NCI-H1436 treated with DMSO at 0.1 percent for 48 hours (cell line): ENCODE measurements at regions not wholly inside any gene's neighbourhood (a gene's known extent, or its start where the extent isn't known, plus 50 kb on each side); places are given as distances from the start of the nearest gene placed in this dataset.

Experiments used
- DNase-seq: peaks from one replicate; lab custom pipeline; 2025; lab: John Stamatoyannopoulos, UW

- no peak for DNase-seq
Measured at GRCh38 chr13:97797553-97797952, 155.9 kb upstream of the IPO5 start.

- DNase-seq, result no peak
Measured at GRCh38 chr13:97798171-97798821, 155.2 kb upstream of the IPO5 start.

- DNase-seq, result no peak
Measured at GRCh38 chr13:97798836-97799235, 154.6 kb upstream of the IPO5 start.

GRCh38 chr13:97802213-97802612, 151.3 kb upstream of the IPO5 start:
- DNase-seq, result no peak

- no peak for DNase-seq
Measured at GRCh38 chr13:97809576-97809975, 143.9 kb upstream of the IPO5 start.

GRCh38 chr13:97810152-97810551, 143.3 kb upstream of the IPO5 start:
- no peak for DNase-seq

GRCh38 chr13:97822377-97822776, 131.1 kb upstream of the IPO5 start:
- DNase-seq, result no peak

- DNase-seq, result no peak
Measured at GRCh38 chr13:97826421-97827012, 127.0 kb upstream of the IPO5 start.

GRCh38 chr13:97834250-97834649, 119.2 kb upstream of the IPO5 start:
- DNase-seq, result no peak

- DNase-seq, result no peak
Measured at GRCh38 chr13:97843189-97843588, 110.3 kb upstream of the IPO5 start.

- DNase-seq, result no peak
Measured at GRCh38 chr13:97844151-97844550, 109.3 kb upstream of the IPO5 start.

- no peak for DNase-seq
Measured at GRCh38 chr13:97848886-97849285, 104.6 kb upstream of the IPO5 start.

GRCh38 chr13:97849305-97849704, 104.2 kb upstream of the IPO5 start:
- no peak for DNase-seq

- no peak for DNase-seq
Measured at GRCh38 chr13:97851269-97851668, 102.2 kb upstream of the IPO5 start.

GRCh38 chr13:97852181-97852874, 101.1 kb upstream of the IPO5 start:
- DNase-seq, result no peak

GRCh38 chr13:97853550-97853949, 99.9 kb upstream of the IPO5 start:
- DNase-seq, result no peak

GRCh38 chr13:97855570-97856303, 97.7 kb upstream of the IPO5 start:
- peak; percentile 37 for DNase-seq

GRCh38 chr13:97856304-97856675, 97.2 kb upstream of the IPO5 start:
- no peak for DNase-seq

- DNase-seq, result no peak
Measured at GRCh38 chr13:97858161-97858560, 95.3 kb upstream of the IPO5 start.

- no peak for DNase-seq
Measured at GRCh38 chr13:97866346-97866745, 87.1 kb upstream of the IPO5 start.

GRCh38 chr13:97866751-97867150, 86.7 kb upstream of the IPO5 start:
- DNase-seq, result no peak

- DNase-seq, result no peak
Measured at GRCh38 chr13:97873398-97873797, 80.1 kb upstream of the IPO5 start.

GRCh38 chr13:97875218-97875617, 78.3 kb upstream of the IPO5 start:
- DNase-seq, result no peak
